Neural cell (in vitro differentiated cells): ENCODE measurements at regions not wholly inside any gene's neighbourhood (a gene's known extent, or its start where the extent isn't known, plus 50 kb on each side); places are given as distances from the start of the nearest gene placed in this dataset.

Experiments
- CTCF ChIP-seq: fragments of 450-650 bp; IDR thresholded peaks from 2 replicates; pipeline ENCODE4 v1.5.1; 2014; ENCODE audit warnings: antibody characterized with exemption, mild to moderate bottlenecking, moderate library complexity; ENCODE audit not compliant: poor library complexity, severe bottlenecking
- EP300 ChIP-seq: fragments of 450-650 bp; conservative IDR thresholded peaks from 2 replicates; pipeline ENCODE4 v1.6.1; 2014; ENCODE audit warnings: antibody characterized with exemption, mild to moderate bottlenecking, moderate library complexity; ENCODE audit not compliant: poor library complexity, severe bottlenecking
- EZH2 ChIP-seq: fragments of 200-600, 300-800 bp; shearing (Covaris generic), sonication (generic); IDR thresholded peaks from 2 replicates; pipeline ENCODE4 v1.6.1; 2014; ENCODE audit warnings: antibody characterized with exemption, low read length, borderline replicate concordance, mild to moderate bottlenecking; ENCODE audit not compliant: insufficient read depth, poor library complexity, severe bottlenecking
- RAD21 ChIP-seq: fragments of 450-650 bp; conservative IDR thresholded peaks from 2 replicates; pipeline ENCODE4 v1.6.1; 2014; ENCODE audit warnings: antibody characterized with exemption, mild to moderate bottlenecking, moderate library complexity
- REST ChIP-seq: IDR thresholded peaks from 2 replicates; pipeline ENCODE4 v1.6.1; 2012; ENCODE audit warnings: borderline replicate concordance

DNA sequence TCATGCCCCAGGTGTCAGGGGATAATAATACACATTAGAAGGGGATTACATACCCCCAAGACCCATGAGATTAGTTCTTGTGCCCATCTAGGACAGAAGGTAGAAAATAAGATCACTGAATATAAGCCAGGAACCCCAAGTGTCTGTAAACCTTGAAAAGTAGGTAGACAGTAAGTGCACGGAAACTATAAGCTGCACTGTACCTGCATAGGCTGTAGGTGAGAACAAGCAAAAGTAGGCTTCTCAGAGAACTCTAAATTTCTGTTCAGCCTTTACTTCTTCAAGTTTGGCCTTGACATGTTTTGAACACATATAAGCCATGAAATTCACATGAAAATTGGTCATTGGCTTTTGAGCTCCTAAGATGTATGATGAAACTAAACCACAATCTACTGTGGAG is 113.0 kb upstream of the FSIP2 start:
- TF ChIP-seq CTCF (no peak), EP300 (no peak), EZH2 (no peak), RAD21 (no peak), REST (no peak)
